Ureter (tissue), 1 donor: ENCODE measurements at regions not wholly inside any gene's neighbourhood (a gene's known extent, or its start where the extent isn't known, plus 50 kb on each side); places are given as distances from the start of the nearest gene placed in this dataset.

Experiments
- DNase-seq: peaks from one replicate; pipeline ENCODE4 v3.0.0-alpha.2; 2020; ENCODE audit warnings: low spot score
- donor health status: DM: yes; HTN: yes; CAD: no.

DNA sequence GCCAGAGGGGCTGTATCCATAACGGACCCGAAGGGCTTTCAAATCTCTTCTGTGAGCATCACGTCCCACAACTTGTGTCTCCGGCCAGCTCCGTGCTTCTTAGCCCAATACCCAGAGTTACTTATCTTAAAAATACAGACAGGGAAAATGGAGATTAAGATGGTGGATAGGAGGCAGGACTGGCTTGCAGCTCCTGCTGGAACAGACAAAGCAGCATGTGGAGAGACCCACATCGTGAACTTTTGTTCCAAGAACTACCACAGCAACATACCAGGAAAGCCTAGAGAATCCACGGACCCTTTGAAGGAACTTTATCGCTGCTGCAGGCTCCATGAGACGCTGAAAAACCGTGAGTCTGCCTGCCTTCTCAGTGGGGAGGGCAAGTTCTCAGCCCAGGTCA lies 113.7 kb downstream of the RNASET2 start:
- no peak for DNase-seq

DNA sequence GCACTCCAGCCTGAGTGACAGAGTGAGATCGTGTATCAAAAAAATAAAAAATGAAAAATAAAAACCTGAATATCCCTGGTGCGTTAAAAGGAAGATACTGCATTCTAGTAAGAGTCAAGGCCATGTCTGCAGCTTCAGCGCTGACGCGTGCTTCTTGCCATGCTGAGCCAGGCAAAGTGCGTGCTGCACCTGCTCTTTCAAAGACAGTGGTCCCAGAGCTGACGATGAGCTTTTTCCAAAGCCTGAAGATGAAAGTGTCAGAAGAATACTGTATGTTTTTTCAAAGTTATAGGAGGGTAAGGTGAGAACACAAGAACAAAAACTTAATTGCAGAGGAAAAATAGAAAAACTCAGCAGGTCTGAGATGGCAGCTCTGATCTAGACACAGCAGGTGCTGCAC lies 115.1 kb downstream of the RNASET2 start:
- DNase-seq = no peak

DNA sequence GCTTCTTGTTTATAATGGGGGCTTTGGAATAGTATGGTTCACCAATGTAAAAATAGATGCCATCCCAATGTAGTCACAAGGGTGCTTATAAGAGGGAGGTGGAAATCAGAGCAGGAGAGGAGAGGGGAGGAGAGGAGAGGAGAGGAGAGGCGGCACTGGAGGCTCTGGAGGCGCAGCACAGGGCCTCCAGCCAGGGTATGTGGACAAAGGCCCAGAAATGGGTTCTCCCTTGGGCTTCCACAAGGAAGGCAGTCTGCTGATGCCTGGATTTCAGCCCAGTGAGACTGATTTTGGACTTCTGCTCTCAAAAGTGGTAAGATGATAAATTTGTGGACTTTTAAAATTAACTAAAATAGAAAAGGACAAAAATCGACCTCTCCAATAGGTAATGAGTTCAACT lies 116.8 kb downstream of the RNASET2 start:
- DNase-seq = no peak

DNA sequence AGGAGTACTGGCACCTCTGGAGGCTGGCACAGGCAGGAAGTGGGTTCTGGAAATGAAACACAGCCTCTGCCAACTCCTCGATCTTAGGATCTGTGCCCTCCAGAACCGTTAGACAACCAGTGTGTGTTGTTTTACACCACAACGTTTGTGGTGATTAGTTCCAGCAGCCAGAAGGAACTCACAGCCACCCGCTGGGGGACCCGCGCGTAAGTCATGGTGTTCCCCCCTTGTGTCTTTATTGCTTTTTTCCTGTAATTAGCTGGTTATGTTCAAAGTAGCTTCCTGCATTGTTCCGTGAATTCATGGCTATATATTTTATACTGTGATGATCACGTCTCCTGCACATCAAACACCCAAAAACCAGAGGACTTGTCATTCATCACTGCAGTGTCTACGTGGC lies 117.4 kb downstream of the RNASET2 start:
- no peak for DNase-seq

DNA sequence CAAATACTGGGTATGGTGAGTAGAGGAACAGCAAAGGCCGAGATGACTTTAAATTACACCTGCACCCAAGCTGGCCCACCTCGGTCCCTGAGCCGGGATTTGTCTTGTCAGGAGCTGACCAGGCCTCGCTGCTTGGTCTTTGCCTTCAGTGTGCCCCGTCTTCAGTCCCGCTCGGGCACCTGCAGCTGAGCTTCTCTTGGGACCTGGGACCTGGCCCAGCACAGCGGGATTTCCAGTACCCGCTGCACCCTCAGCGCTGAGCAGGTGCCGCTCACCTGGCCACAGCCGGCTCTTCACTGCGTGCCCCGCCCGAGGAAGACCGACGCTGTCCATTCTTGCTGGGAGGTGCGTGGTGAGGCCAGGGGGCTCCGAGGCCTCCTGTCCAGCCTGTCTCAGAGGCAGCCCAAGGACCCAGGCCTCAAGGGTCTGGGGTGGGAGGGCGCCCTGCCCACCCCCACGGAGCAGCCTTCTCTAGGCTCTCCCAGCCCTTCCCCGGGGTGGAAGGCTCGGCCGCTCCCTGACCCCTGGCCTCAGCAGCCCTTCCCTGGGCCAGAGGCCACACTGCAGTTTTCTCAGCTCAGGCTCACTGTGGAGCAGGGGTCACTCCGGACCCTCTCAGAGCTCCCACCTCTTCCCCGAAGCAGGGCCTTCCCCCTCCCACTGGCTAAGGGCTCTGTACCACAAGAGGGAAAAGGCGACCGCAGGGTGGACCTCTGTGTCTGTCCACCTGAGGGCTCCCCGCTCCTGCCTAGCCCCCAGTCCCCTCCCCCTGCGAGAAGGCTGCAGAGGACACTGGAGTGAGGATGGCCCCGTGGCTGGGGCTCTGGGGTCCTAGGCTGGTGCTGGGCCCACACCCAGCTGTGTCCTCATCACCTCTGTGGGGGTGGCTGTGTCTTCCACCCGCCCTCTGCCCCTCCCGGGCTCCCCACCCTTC lies 119.3 kb downstream of the RNASET2 start:
- DNase-seq = no peak

DNA sequence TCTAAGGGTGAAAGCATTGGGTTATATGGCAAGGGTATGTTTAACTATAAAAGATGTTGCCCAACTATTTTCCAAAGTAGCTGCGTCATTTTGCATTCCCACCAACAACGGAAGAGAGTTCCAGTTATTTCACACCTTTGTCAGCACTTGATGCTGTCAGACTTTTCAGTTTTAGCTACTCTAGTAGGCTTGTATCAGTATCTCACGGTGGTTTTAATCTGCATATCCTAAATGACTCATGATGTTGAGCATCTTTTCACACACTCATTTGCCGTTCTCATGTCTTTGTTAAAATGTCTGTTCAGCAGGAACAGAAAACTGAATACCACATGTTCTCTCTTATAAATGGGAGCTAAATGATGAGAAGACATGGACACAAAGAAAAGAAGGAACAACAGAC lies 122.3 kb downstream of the RNASET2 start:
- DNase-seq = no peak

DNA sequence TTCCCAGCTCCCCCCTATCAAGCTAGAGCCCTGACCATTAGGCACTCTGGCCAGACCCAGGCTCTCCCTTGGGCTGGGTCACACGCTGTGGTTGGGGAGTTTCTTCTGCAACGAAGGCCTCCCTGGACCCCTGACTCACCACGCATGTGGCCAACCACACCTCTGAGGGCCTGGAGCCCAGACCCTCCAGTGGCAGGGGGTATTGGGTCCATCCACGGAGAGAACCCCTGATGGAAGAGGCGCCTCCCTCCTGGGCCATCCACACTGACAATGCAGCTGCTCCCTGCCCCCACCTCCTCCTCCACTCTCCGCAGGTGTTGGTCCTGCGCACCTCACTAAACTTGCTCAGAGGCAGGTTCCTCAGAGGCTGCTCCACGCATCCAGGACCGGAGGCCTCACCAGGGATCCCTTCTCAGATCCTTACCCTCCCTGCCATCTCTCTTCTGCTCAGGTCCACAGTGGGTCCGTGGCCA lies 125.4 kb downstream of the RNASET2 start:
- no peak for DNase-seq

DNA sequence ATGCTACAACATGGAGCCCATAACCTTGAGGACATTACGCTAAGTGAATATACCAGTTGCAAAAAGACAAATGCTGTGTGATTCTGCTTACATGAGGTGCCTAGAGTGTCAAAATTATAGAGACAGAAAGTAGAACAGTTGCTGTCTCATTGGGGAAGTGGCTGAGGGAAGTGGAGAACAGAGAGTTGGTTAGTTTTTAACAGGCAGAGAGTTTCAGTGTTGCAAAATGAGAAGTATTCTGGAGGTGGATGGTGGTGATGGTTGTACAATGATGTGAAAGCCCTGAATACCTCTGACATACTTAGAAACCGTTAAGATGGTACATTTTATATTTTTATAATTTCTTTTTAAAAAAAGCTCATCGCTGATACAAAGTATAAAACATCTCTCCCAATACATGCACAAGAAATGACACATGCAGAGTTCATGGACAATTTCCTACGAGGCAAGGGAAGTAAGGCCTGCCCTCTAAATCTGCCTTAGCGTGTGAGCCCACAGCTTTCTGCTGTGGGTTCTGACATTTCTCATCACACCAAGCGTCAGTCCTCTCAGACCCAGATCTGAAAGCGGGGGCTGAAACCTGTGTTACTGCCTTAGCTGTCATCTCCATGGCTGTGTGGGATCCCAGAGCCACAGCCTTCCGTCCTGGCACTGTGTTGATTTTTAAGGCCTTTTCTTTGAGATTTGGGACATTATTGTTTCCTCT lies 126.0 kb downstream of the RNASET2 start:
- DNase-seq = no peak

DNA sequence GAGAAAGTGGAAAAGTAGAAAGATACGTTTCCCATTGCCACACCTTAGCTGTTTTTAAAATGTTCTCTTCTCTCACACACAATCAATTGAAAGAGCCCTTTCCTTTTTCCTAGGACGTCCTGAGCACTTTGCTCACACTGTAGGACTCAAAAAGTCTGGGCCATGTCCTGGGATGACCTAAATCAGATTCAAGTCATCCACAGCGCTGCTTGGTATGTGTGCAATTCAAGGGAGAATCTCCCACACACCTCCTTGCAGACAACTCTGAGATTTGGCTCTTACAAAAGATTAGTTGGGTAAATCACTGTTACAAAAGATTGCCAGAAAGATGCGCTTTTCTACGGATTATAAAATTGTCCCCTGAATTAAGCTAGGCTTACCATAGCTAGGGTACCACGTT lies 130.1 kb downstream of the RNASET2 start:
- DNase-seq = no peak

DNA sequence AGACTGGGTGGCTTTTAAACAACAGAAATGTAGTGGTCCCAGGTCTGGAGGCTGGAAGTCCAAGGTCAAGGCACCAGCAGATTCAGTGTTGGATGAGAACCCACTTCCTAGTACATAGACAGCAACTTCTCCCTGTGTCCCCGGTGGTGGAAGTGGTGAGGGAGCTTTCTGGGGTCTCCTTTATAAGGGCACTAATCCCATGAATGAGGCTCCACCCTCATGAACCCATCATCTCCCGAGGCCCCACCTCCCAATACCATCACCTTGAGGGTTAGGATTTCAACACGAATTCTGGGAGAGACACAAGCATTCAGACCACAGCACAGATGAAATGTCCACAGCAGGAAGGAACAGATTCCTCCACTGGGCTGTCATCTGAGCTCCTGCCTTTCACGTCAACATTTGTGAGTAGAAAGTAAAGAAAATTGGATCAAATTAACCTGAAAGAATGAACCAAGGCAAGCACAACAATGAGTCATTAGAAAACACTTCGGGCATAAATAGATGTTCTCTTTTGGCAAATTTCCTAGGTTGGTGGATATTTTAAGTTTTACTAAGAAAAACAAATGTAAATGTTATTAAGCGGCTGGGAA lies 130.7 kb downstream of the RNASET2 start:
- no peak for DNase-seq

DNA sequence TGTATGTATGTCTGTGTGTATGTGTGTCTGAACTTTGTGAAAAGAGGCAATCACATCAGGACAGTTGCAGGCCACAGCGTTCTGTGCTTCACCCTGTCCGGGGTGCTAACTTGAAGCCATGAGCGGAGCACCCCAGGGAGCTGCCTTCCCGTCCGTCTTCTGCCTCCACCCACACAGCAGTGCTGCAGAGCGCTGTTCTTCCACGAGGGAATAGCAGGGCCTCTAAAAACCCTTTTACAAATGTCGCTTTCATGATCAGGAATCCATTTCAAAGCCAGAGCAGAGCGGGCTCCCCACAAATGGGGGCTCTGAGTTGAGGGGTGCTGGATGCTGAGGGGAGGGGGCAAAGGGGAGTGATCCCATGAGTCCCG lies 131.5 kb downstream of the RNASET2 start:
- DNase-seq = no peak

DNA sequence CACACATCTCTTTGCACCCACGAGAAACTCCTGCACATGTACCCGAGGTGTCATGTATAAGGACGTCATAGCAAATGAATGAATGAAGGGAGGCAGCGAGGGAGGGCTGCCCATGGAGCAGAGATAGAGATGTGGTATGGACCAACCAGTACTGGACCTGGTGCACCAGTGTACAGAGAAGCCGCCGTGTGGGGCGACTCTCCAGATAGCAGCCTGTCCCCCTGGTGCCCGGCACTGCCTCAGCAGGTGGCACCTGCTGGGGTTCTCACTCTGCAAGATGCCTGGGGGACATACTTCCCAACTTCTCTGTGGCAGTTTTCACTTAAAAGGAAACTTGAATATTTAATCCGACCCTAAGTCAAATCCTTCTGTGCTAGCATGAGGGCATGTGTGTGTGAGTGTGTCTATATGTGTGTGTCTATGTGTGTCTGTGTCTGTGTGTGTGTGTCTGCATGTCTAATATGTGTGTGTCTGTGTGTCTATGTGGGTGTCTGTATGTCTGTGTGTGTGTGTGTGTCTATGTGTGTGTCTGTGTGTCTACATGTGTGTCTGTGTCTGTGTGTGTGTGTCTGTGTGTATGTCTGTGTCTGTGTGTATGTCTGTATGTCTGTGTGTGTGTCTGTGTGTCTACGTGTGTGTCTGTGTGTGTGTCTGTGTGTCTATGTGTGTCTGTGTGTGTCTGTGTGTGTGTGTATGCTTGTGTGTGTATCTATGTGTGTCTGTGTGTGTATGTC lies 132.0 kb downstream of the RNASET2 start:
- no peak for DNase-seq

DNA sequence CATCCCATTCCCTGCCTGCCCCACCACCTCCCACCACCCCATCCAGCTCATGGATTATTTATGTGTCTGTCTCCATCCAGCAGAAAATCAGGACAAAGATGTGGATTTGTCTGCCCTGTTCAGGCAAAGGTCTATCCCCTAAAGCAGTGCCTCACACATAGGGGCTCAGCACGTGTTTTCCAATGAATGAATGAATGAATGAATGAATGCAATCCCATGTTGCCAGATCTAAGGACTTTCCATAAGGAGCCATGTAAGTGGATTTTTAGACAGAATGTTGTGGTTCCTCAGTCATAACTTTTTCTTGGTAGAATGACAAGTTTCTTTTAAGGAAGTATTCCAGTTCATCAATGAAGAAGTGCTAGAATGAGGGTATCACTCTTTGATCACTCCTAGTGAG lies 133.7 kb downstream of the RNASET2 start:
- DNase-seq = no peak

DNA sequence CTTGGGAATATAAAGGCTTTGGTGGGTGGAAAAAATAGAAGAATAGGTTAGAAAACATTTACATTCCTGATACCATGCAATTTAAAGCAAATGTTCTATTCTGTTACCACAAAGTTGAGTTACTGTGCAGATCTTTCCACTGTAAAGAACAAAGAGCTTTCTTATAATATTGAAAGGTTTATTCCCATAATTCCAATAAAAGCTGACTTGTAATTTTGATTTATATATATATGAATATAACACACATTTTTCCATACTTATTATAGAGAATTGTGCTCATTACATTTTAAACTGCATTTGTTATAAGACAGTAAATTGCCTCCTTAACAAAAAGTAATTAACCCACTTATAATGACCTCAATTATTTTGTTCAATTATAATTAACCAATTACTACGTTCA lies 135.9 kb downstream of the RNASET2 start:
- no peak for DNase-seq

DNA sequence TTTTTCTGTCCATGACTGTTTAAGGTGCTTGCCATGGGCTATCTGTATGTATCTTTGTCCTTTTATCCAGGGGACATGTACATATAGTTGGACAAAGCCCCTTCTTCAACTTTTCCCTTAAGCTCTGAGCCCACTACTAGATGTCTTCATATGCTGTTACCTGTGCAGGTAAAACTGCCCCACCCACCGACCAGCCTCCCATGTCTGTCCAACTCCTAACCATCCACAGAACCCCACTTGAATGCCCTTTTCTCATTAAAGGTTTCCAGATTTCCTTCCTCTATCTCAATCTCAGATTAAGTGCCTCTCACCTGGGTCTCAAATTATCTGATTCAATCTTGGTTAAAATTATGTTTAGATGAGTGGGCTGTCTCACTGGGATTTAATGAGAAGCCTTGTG lies 136.3 kb downstream of the RNASET2 start:
- DNase-seq = no peak

DNA sequence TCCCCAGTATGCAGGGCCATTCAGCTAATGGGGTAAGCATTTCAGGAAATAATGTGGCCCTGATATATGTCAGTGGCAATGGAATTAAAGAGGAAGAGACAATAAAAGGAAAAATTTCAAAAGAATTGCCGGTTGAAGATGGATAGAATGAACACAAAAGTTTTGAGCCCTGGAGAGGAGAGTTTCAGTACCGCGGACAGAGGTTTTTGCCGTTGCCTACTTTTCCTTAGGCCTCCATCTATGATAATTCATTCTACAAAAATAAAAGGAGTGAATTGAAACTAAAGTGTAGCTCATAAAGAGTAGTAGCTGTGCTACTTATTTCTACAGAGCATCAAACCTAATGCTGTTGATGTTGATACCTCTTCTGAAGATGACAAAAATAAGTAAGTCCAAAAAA lies 140.7 kb downstream of the RNASET2 start:
- DNase-seq = no peak

DNA sequence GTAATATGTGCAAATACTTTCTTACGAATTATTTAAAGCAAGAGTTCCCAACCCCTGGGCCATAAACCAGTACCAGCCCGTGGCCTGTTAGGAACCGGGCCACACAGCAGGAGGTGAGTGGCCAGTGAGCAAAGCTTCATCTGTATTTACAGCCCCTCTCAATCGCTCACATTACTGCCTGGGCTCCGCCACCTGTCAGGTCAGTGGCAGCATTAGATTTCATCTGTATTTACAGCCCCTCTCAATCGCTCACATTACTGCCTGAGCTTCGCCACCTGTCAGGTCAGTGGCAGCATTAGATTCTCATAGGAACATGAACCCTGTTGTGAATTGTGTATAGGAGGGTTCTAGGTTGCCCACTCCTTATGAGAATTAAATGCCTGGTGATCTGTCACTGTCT lies 142.0 kb downstream of the RNASET2 start:
- no peak for DNase-seq

DNA sequence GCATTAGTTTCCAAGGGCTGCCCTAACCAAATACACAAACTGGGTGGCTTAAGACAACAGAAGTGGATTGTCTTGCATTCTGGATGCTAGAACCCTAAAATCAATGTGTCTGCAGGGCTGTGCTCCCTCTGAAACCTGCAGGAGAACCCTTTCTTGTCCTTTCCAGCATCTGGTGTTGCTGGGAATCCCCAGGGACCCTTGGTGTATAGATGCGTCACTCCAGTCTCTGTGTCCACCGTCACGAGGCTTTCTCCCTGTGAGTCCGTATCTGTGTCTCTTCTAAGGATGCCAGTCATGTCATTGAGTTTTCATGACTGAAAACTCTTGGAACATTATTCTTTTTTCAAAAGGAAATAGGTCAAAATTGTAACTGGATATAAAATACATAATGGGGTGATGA lies 142.9 kb downstream of the RNASET2 start:
- DNase-seq = no peak

DNA sequence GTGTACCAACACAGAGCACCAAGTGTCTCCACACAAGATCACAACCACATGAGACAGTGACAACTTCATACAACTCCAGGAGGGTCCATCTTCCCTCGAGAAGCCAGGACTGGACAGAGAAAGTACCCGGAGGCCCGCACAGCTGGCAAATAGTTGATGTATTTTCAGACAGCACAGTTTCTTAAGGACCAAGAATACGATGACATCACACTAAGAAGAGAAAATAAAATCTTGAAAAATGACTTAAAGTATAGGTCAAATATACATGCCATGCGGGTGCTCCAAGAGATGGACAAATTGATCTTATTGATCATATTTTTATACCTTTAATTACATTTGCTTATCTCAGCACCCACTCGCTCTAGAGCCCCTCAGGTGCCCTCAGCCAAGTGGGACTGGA lies 145.5 kb downstream of the RNASET2 start:
- no peak for DNase-seq

DNA sequence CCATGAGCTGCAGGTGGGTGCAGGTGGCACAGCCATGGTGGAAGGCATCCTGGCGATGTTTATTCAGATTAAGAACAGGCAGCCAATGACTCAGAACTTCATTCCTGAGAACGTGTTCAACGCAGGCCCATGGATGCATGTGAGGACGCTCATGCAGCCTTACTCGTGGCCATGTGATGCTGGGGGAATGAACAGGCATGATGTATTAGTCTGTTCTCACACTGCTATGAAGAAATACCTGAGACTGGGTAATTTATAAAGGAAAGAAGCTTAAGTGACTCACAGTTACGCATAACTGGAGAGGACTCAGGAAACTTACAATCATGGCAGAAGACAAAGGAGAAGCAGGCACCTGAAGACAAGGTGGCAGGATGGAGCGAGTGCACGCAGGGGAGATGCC lies 146.6 kb downstream of the RNASET2 start:
- no peak for DNase-seq

DNA sequence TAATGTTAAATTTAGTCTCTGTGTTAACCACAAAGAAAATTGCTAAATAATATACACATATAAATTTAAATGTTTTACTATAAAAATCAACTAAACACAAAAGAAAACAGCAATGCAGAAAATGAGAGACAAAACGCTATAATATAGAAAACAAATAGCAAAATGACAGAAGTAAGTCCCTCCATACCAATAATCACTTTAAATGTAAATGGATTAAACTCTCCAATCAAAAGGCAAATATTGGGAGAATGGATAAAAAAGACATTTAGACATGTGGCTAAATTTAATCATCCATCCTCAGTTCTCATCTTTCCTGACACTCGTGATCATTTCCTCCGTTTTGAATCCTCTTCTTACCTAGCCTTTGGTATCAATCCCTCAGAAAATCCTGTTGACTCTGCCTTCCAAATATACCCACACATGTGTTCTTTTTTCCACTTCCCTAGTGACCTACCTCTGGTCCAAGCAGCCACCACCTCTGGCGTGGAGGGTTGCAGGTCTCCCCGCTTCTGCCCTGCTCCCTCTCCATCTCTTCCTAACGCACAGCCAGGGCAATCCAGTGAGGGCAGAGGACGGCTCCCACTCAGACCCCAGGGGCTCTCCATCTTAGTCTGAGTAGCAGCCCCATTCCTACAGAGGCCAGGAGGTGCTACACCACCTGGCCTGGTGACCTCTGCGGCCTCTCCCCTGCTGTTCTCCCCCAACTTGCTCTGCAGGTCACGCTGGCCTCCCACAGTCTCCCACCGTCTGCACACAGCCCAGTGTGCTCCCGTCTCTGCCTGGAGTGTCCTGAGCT lies 149.2 kb downstream of the RNASET2 start:
- no peak for DNase-seq
